WTC11 (cell line): ENCODE measurements at regions not wholly inside any gene's neighbourhood (a gene's known extent, or its start where the extent isn't known, plus 50 kb on each side); places are given as distances from the start of the nearest gene placed in this dataset.

Experiments
- ATAC-seq: fragments of 200-7000 bp; cut with Tn5 transposase; 2 replicates; pipeline ENCODE4 v1.10.0; 2021; ENCODE audit warnings: mild to moderate bottlenecking, moderate library complexity
- CTCF ChIA-PET: fragments of 300-600 bp; sonication (Branson Sonifier 250); formaldehyde crosslinking; loops from one replicate; lab custom pipeline; 2021; ENCODE audit warnings: antibody characterized with exemption; lab: Charles Lee
- POLR2A ChIA-PET: fragments of 350-600 bp; sonication (Branson Sonifier 250); formaldehyde crosslinking; loops from one replicate; lab custom pipeline; 2021; ENCODE audit warnings: antibody characterized with exemption; lab: Charles Lee
- DNase-seq: peaks from one replicate; pipeline ENCODE4 v3.0.0; 2021; ENCODE audit warnings: low spot score
- H3K27ac Mint-ChIP-seq: 2 replicates; pipeline ENCODE4 v1.8.0; 2021; ENCODE audit warnings: mixed read lengths
- H3K27me3 Mint-ChIP-seq: 2 replicates; pipeline ENCODE4 v1.8.0; 2021; ENCODE audit warnings: low read depth, mild to moderate bottlenecking, moderate library complexity, mixed read lengths
- H3K36me3 Mint-ChIP-seq: 2 replicates; pipeline ENCODE4 v1.8.0; 2021; ENCODE audit warnings: mixed read lengths
- H3K4me1 Mint-ChIP-seq: 2 replicates; pipeline ENCODE4 v1.8.0; 2022; ENCODE audit warnings: mixed read lengths
- H3K4me3 Mint-ChIP-seq: 2 replicates; pipeline ENCODE4 v1.8.0; 2021; ENCODE audit warnings: mild to moderate bottlenecking, moderate library complexity, mixed read lengths
- H3K9me3 Mint-ChIP-seq: 2 replicates; pipeline ENCODE4 v1.8.0; 2021; ENCODE audit warnings: mixed read lengths
- ATF3 ChIP-seq: sonication (generic); formaldehyde crosslinking; conservative IDR thresholded peaks from 2 replicates; pipeline ENCODE4 v1.8.1; 2022; ENCODE audit warnings: mild to moderate bottlenecking, missing genetic modification reagents
- ERG ChIP-seq: fragments of 250-450 bp; sonication (Bioruptor Pico); IDR thresholded peaks from 2 replicates; pipeline ENCODE4 v1.8.0; 2021; ENCODE audit warnings: mild to moderate bottlenecking
- FOXP1 ChIP-seq: sonication (generic); formaldehyde crosslinking; IDR thresholded peaks from 2 replicates; pipeline ENCODE4 v1.8.0; 2022; ENCODE audit warnings: missing genetic modification reagents, mild to moderate bottlenecking, moderate library complexity, borderline replicate concordance
- GRHL2 ChIP-seq: fragments of 250-450 bp; sonication (Bioruptor Pico); IDR thresholded peaks from 2 replicates; pipeline ENCODE4 v1.8.0; 2022; ENCODE audit warnings: mild to moderate bottlenecking, moderate library complexity; ENCODE audit not compliant: insufficient replicate concordance, severe bottlenecking
- GTF2I ChIP-seq: fragments of 250-450 bp; sonication (Bioruptor Pico); conservative IDR thresholded peaks from 2 replicates; pipeline ENCODE4 v1.4.0; 2021; ENCODE audit warnings: mild to moderate bottlenecking
- IRF2 ChIP-seq: sonication (generic); formaldehyde crosslinking; IDR thresholded peaks from 2 replicates; pipeline ENCODE4 v1.8.0; 2022; ENCODE audit warnings: low read depth, missing genetic modification reagents, borderline replicate concordance
- JAZF1 ChIP-seq: fragments of 250-450 bp; sonication (Bioruptor Pico); IDR thresholded peaks from 2 replicates; pipeline ENCODE4 v1.9.0; 2021; ENCODE audit warnings: moderate library complexity, mild to moderate bottlenecking, inconsistent platforms
- MYBL2 ChIP-seq: sonication (generic); formaldehyde crosslinking; IDR thresholded peaks from 2 replicates; pipeline ENCODE4 v1.8.1; 2023; ENCODE audit warnings: mild to moderate bottlenecking, moderate library complexity, missing genetic modification reagents
- NFE2L1 ChIP-seq: sonication (generic); formaldehyde crosslinking; IDR thresholded peaks from 2 replicates; pipeline ENCODE4 v1.8.1; 2023; ENCODE audit warnings: missing genetic modification reagents
- SOX15 ChIP-seq: fragments of 250-450 bp; sonication (Bioruptor Pico); IDR thresholded peaks from 2 replicates; pipeline ENCODE4 v1.9.0; 2021; ENCODE audit warnings: mild to moderate bottlenecking
- TEAD4 ChIP-seq: sonication (generic); formaldehyde crosslinking; IDR thresholded peaks from 2 replicates; pipeline ENCODE4 v1.8.0; 2022; ENCODE audit warnings: mild to moderate bottlenecking, missing genetic modification reagents
- USF2 ChIP-seq: sonication (generic); formaldehyde crosslinking; IDR thresholded peaks from 2 replicates; pipeline ENCODE4 v1.8.1; 2023; ENCODE audit warnings: mild to moderate bottlenecking, missing genetic modification reagents, moderate library complexity
- ZBTB21 ChIP-seq: sonication (generic); formaldehyde crosslinking; IDR thresholded peaks from 2 replicates; pipeline ENCODE4 v1.8.1; 2023; ENCODE audit warnings: mild to moderate bottlenecking, missing genetic modification reagents, borderline replicate concordance
- ZNF396 ChIP-seq: fragments of 250-450 bp; sonication (Bioruptor Pico); IDR thresholded peaks from 2 replicates; pipeline ENCODE4 v1.8.0; 2021; ENCODE audit warnings: mild to moderate bottlenecking, moderate library complexity, borderline replicate concordance
- ZNF423 ChIP-seq: fragments of 250-450 bp; sonication (Bioruptor Pico); IDR thresholded peaks from 2 replicates; pipeline ENCODE4 v2.1.2; 2022; ENCODE audit warnings: mild to moderate bottlenecking, moderate library complexity
- ZSCAN18 ChIP-seq: fragments of 250-450 bp; sonication (Bioruptor Pico); IDR thresholded peaks from 2 replicates; pipeline ENCODE4 v2.1.2; 2022; ENCODE audit warnings: mild to moderate bottlenecking, moderate library complexity
- TF ChIP-seq, protein P1 (sequence below): sonication (generic); formaldehyde crosslinking; IDR thresholded peaks from 2 replicates; pipeline ENCODE4 v1.8.0; 2022; ENCODE audit warnings: mild to moderate bottlenecking, missing genetic modification reagents
- TF ChIP-seq, protein P2 (sequence below): sonication (generic); formaldehyde crosslinking; IDR thresholded peaks from 2 replicates; pipeline ENCODE4 v1.8.0; 2022; ENCODE audit warnings: mild to moderate bottlenecking, missing genetic modification reagents
- TF ChIP-seq, protein P3 (sequence below): sonication (generic); formaldehyde crosslinking; IDR thresholded peaks from 2 replicates; pipeline ENCODE4 v1.8.0; 2022; ENCODE audit warnings: mild to moderate bottlenecking, missing genetic modification reagents

DNA sequence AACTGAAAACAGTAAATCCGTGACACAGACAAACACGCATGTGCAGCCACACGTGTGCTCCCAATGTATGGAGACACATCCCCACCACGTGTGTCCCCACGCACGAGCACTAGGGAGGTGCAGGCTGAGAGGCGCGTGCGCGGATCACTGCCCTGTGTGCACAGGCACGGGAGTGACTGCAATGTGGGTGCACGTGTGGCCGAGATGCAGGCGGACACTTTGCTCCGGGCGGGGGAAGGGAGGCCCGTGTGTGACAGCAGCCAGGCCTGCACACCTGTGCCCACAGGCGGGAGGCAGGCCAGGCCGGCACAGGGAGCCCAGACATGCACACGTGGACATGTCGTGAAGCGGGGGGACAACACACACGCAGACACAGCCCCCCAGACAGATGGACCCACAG is 77.0 kb downstream of the PTPRS start (continued):
- no peak for TF ChIP-seq USF2 (CRISPR knock-in tag)
- TF ChIP-seq MYBL2: no peak
- TF ChIP-seq, protein P1, sequence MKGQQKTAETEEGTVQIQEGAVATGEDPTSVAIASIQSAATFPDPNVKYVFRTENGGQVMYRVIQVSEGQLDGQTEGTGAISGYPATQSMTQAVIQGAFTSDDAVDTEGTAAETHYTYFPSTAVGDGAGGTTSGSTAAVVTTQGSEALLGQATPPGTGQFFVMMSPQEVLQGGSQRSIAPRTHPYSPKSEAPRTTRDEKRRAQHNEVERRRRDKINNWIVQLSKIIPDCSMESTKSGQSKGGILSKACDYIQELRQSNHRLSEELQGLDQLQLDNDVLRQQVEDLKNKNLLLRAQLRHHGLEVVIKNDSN (CRISPR knock-in tag): no peak
- no peak for TF ChIP-seq TEAD4 (CRISPR knock-in tag)

DNA sequence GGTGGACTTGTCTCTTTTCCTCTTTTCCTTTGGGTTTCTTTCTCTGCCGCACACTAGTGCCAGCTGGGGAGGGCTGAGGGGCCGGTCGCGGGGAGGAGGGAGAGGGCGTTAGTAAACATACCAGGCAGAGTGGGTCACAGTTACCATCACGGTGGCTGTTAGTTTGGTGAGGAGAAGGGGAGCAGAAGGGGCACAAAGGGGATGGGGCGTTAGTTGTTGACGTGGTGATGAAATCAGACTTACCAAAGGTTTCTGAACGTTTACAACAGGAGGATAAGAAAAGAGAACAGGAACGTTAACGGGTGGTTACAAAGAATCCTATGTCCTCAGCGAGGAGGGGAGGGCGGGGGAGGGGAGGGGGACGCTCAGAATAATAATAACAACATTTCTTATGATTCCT is 77.9 kb downstream of the PTPRS start:
- POLR2A ChIA-PET: no interaction called here
- Mint-ChIP-seq H3K27me3 (no peaks in the 10 kb centered on the region; the same call in 1 of the 2 replicates), H3K4me1 (no peaks in the 10 kb centered on the region), H3K27ac (no peak overlapping the region), H3K4me3 (no peak overlapping the region), H3K36me3 (peaks cover 44% of the 10 kb centered on the region), H3K9me3 (no peaks in the 10 kb centered on the region)
- no peak for TF ChIP-seq ZNF396 (CRISPR knock-in tag)
- TF ChIP-seq, protein P1 (CRISPR knock-in tag): no peak
- no peak for TF ChIP-seq ZSCAN18 (CRISPR knock-in tag)
- TF ChIP-seq IRF2: no peak
- TF ChIP-seq ATF3 (CRISPR knock-in tag): no peak
- no peak for TF ChIP-seq ZBTB21 (CRISPR knock-in tag)
- TF ChIP-seq, protein P2, sequence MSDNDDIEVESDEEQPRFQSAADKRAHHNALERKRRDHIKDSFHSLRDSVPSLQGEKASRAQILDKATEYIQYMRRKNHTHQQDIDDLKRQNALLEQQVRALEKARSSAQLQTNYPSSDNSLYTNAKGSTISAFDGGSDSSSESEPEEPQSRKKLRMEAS (CRISPR knock-in tag): no peak
- no peak for TF ChIP-seq NFE2L1 (CRISPR knock-in tag)
- TF ChIP-seq SOX15 (CRISPR knock-in tag): no peak
- TF ChIP-seq, protein P3, sequence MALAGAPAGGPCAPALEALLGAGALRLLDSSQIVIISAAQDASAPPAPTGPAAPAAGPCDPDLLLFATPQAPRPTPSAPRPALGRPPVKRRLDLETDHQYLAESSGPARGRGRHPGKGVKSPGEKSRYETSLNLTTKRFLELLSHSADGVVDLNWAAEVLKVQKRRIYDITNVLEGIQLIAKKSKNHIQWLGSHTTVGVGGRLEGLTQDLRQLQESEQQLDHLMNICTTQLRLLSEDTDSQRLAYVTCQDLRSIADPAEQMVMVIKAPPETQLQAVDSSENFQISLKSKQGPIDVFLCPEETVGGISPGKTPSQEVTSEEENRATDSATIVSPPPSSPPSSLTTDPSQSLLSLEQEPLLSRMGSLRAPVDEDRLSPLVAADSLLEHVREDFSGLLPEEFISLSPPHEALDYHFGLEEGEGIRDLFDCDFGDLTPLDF (CRISPR knock-in tag): no peak
- no peak for DNase-seq
- no peak for ATAC-seq
- CTCF ChIA-PET: no interaction called here

- H3K27ac Mint-ChIP-seq: no peak overlapping the region
- peaks cover 52% of the 10 kb centered on the region for H3K36me3 Mint-ChIP-seq
Measured at GRCh38 chr19:5261156-5261890, 79.3 kb downstream of the PTPRS start.

GRCh38 chr19:5260381-5260967 is 80.1 kb downstream of the PTPRS start:
- Mint-ChIP-seq H3K9me3 (peaks cover 4% of the 10 kb centered on the region), H3K27me3 (no peaks in the 10 kb centered on the region), H3K4me3 (no peak overlapping the region), H3K36me3 (peaks cover 59% of the 10 kb centered on the region), H3K4me1 (no peaks in the 10 kb centered on the region), H3K27ac (no peak overlapping the region)
- POLR2A ChIA-PET: no interaction called here
- no peak for DNase-seq
- CTCF ChIA-PET: no interaction called here
- ATAC-seq: no peak
- TF ChIP-seq ZSCAN18 (CRISPR knock-in tag): no peak
- TF ChIP-seq FOXP1 (CRISPR knock-in tag): no peak
- TF ChIP-seq GRHL2 (CRISPR knock-in tag): no peak
- no peak for TF ChIP-seq ATF3 (CRISPR knock-in tag)
- TF ChIP-seq JAZF1 (CRISPR knock-in tag): no peak
- TF ChIP-seq ERG (CRISPR knock-in tag): no peak

More at GRCh38 chr19:5261156-5261890, 79.3 kb downstream of the PTPRS start:
- Mint-ChIP-seq H3K4me1 (no peaks in the 10 kb centered on the region), H3K27me3 (no peaks in the 10 kb centered on the region), H3K4me3 (no peak overlapping the region), H3K9me3 (no peaks in the 10 kb centered on the region)
- DNase-seq (no peak), ATAC-seq (no peak)
- ChIA-PET POLR2A (no interaction called here), CTCF (no interaction called here)
- TF ChIP-seq GTF2I (no peak), ZNF423 (no peak)
